ENCODE measurements at regions not wholly inside any gene's neighbourhood (a gene's known extent, or its start where the extent isn't known, plus 50 kb on each side); places are given as distances from the start of the nearest gene placed in this dataset.

DNA sequence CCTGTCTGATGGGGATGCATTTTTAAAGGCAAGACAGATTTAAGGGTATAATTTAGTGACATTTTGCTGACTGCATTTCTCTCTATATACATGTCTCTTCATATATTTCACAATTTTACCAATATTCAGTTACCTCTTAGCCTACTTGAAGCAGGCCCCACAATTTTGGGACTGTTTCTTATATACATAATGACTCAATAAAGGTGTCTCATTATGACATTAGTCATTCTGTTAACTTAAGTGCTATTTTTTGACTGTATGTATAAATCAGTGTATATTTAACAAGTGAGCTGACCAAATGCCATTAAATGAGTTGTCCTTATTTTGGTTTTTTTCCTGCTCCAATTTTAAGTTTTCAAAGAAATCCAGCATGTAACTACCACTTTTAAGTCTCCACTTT is 313.3 kb downstream of the SOX4 start:
- Histone ChIP-seq H3K9ac (ENCODE audit: low read depth in 1 of 2, low read length in 2 of 2) (no peak overlapping the region), H3K4me3 (ENCODE audit: low read depth in 1 of 3, low read length in 3 of 3) (no peak overlapping the region), H3K27ac (ENCODE audit: low read depth in 1 of 2, low read length in 2 of 2) (no peak overlapping the region), H3K4me1 (ENCODE audit: control insufficient read depth in 4 of 4, insufficient read depth in 4 of 4, low read length in 3 of 4) (no peaks in the 10 kb centered on the region), H3K27me3 (ENCODE audit: control insufficient read depth in 4 of 4, insufficient read depth in 4 of 4, low read length in 3 of 4) (peaks cover 0 to 2% (median 0%) of the 10 kb centered on the region in 4 donors), H3K9me3 (ENCODE audit: control insufficient read depth in 4 of 4, low read length in 3 of 4) (no peaks in the 10 kb centered on the region), H3K36me3 (ENCODE audit: control insufficient read depth in 4 of 4, insufficient read depth in 3 of 4, low read depth in 1 of 4, low read length in 3 of 4) (no peaks in the 10 kb centered on the region)
- TF ChIP-seq HNF4A (conservative IDR thresholded peaks at IDR 0.05): no peak
- no peak for TF ChIP-seq RAD21 (IDR thresholded peaks at IDR 0.05)
- no peak for TF ChIP-seq FOXA2 (IDR thresholded peaks at IDR 0.05)
- no peak for TF ChIP-seq RXRA (IDR thresholded peaks at IDR 0.05)
- TF ChIP-seq SP1 (IDR thresholded peaks at IDR 0.05): no peak
- TF ChIP-seq EGR1 (IDR thresholded peaks at IDR 0.05; ENCODE audit: low read depth in 2 of 2): no peak
- TF ChIP-seq, protein P1, sequence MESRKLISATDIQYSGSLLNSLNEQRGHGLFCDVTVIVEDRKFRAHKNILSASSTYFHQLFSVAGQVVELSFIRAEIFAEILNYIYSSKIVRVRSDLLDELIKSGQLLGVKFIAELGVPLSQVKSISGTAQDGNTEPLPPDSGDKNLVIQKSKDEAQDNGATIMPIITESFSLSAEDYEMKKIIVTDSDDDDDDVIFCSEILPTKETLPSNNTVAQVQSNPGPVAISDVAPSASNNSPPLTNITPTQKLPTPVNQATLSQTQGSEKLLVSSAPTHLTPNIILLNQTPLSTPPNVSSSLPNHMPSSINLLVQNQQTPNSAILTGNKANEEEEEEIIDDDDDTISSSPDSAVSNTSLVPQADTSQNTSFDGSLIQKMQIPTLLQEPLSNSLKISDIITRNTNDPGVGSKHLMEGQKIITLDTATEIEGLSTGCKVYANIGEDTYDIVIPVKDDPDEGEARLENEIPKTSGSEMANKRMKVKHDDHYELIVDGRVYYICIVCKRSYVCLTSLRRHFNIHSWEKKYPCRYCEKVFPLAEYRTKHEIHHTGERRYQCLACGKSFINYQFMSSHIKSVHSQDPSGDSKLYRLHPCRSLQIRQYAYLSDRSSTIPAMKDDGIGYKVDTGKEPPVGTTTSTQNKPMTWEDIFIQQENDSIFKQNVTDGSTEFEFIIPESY (IDR thresholded peaks at IDR 0.05): no peak
- TF ChIP-seq, protein P2, sequence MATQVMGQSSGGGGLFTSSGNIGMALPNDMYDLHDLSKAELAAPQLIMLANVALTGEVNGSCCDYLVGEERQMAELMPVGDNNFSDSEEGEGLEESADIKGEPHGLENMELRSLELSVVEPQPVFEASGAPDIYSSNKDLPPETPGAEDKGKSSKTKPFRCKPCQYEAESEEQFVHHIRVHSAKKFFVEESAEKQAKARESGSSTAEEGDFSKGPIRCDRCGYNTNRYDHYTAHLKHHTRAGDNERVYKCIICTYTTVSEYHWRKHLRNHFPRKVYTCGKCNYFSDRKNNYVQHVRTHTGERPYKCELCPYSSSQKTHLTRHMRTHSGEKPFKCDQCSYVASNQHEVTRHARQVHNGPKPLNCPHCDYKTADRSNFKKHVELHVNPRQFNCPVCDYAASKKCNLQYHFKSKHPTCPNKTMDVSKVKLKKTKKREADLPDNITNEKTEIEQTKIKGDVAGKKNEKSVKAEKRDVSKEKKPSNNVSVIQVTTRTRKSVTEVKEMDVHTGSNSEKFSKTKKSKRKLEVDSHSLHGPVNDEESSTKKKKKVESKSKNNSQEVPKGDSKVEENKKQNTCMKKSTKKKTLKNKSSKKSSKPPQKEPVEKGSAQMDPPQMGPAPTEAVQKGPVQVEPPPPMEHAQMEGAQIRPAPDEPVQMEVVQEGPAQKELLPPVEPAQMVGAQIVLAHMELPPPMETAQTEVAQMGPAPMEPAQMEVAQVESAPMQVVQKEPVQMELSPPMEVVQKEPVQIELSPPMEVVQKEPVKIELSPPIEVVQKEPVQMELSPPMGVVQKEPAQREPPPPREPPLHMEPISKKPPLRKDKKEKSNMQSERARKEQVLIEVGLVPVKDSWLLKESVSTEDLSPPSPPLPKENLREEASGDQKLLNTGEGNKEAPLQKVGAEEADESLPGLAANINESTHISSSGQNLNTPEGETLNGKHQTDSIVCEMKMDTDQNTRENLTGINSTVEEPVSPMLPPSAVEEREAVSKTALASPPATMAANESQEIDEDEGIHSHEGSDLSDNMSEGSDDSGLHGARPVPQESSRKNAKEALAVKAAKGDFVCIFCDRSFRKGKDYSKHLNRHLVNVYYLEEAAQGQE (IDR thresholded peaks at IDR 0.05): no peak
- no peak for TF ChIP-seq NR2F2 (IDR thresholded peaks at IDR 0.05)
- TF ChIP-seq TAF1 (conservative IDR thresholded peaks at IDR 0.05): no peak
- no peak for TF ChIP-seq JUND (IDR thresholded peaks at IDR 0.05)
- TF ChIP-seq YY1 (IDR thresholded peaks at IDR 0.05): no peak
- DNase-seq (ENCODE audit: low spot score): no peak

GRCh38 chr6:21907291-21907690 is 313.7 kb downstream of the SOX4 start:
- Histone ChIP-seq H3K4me3 (ENCODE audit: low read depth in 1 of 3, low read length in 3 of 3) (no peak overlapping the region), H3K9me3 (ENCODE audit: control insufficient read depth in 4 of 4, low read length in 3 of 4) (no peaks in the 10 kb centered on the region), H3K27me3 (ENCODE audit: control insufficient read depth in 4 of 4, insufficient read depth in 4 of 4, low read length in 3 of 4) (peaks cover 0 to 2% (median 0%) of the 10 kb centered on the region in 4 donors), H3K27ac (ENCODE audit: low read depth in 1 of 2, low read length in 2 of 2) (no peak overlapping the region), H3K4me1 (ENCODE audit: control insufficient read depth in 4 of 4, insufficient read depth in 4 of 4, low read length in 3 of 4) (no peaks in the 10 kb centered on the region), H3K9ac (ENCODE audit: low read depth in 1 of 2, low read length in 2 of 2) (no peak overlapping the region), H3K36me3 (ENCODE audit: control insufficient read depth in 4 of 4, insufficient read depth in 3 of 4, low read depth in 1 of 4, low read length in 3 of 4) (no peaks in the 10 kb centered on the region)
- 94% methylated on average over 4 of the region's 4 CpGs for WGBS
- no peak for DNase-seq (ENCODE audit: low spot score)
- TF ChIP-seq FOXA1 (IDR thresholded peaks at IDR 0.05) (no peak), HNF4G (IDR thresholded peaks at IDR 0.05) (no peak), HNF4A (conservative IDR thresholded peaks at IDR 0.05) (no peak), JUND (IDR thresholded peaks at IDR 0.05) (no peak), GABPA (IDR thresholded peaks at IDR 0.05 in 1 of 2, conservative IDR thresholded peaks at IDR 0.05 in 1 of 2) (no peak), NR2F2 (IDR thresholded peaks at IDR 0.05) (no peak), TAF1 (conservative IDR thresholded peaks at IDR 0.05) (no peak), EGR1 (IDR thresholded peaks at IDR 0.05; ENCODE audit: low read depth in 2 of 2) (no peak), YY1 (IDR thresholded peaks at IDR 0.05) (no peak), RAD21 (IDR thresholded peaks at IDR 0.05) (no peak), ATF3 (IDR thresholded peaks at IDR 0.05) (no peak), SP1 (IDR thresholded peaks at IDR 0.05) (no peak), FOXA2 (IDR thresholded peaks at IDR 0.05) (no peak), CTCF (IDR thresholded peaks at IDR 0.05; ENCODE audit: low read depth, low read length, missing input control) (no peak), RXRA (IDR thresholded peaks at IDR 0.05) (no peak)
- TF ChIP-seq, protein P3, sequence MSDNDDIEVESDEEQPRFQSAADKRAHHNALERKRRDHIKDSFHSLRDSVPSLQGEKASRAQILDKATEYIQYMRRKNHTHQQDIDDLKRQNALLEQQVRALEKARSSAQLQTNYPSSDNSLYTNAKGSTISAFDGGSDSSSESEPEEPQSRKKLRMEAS (IDR thresholded peaks at IDR 0.05): no peak
- TF ChIP-seq, protein P1 (IDR thresholded peaks at IDR 0.05): no peak
- TF ChIP-seq, protein P2 (IDR thresholded peaks at IDR 0.05): no peak
